ENCODE measurements at regions not wholly inside any gene's neighbourhood (a gene's known extent, or its start where the extent isn't known, plus 50 kb on each side); places are given as distances from the start of the nearest gene placed in this dataset.

DNA sequence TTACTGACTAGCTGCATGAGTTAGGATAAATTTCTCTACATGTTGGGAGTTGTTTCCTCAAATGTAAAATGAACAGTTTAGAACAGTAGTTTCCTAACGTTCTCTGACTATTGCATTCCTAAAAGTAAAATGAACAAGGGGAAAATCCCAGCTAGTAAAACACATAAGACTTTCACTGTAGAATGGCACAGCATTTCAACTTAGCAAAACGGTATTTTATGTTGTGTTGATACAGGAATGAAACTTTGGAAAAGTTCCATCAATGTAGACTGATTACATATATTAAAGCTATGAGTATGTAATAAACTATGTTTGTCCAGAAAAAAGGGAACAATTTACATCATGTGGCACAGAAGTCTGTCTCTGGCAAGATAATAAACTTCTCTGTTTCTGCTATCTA, 297.4 kb upstream of the EPHA3 start (continued):
- TF ChIP-seq, protein P1, sequence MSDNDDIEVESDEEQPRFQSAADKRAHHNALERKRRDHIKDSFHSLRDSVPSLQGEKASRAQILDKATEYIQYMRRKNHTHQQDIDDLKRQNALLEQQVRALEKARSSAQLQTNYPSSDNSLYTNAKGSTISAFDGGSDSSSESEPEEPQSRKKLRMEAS (IDR thresholded peaks at IDR 0.05; ENCODE audit: low read depth), result no peak
- TF ChIP-seq, protein P2, sequence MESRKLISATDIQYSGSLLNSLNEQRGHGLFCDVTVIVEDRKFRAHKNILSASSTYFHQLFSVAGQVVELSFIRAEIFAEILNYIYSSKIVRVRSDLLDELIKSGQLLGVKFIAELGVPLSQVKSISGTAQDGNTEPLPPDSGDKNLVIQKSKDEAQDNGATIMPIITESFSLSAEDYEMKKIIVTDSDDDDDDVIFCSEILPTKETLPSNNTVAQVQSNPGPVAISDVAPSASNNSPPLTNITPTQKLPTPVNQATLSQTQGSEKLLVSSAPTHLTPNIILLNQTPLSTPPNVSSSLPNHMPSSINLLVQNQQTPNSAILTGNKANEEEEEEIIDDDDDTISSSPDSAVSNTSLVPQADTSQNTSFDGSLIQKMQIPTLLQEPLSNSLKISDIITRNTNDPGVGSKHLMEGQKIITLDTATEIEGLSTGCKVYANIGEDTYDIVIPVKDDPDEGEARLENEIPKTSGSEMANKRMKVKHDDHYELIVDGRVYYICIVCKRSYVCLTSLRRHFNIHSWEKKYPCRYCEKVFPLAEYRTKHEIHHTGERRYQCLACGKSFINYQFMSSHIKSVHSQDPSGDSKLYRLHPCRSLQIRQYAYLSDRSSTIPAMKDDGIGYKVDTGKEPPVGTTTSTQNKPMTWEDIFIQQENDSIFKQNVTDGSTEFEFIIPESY (IDR thresholded peaks at IDR 0.05; ENCODE audit: borderline replicate concordance, low read depth), result no peak
- no peak for TF ChIP-seq EP300 (IDR thresholded peaks at IDR 0.05; ENCODE audit: borderline replicate concordance in 1 of 2, low read depth in 1 of 2, low read length in 1 of 2)

DNA sequence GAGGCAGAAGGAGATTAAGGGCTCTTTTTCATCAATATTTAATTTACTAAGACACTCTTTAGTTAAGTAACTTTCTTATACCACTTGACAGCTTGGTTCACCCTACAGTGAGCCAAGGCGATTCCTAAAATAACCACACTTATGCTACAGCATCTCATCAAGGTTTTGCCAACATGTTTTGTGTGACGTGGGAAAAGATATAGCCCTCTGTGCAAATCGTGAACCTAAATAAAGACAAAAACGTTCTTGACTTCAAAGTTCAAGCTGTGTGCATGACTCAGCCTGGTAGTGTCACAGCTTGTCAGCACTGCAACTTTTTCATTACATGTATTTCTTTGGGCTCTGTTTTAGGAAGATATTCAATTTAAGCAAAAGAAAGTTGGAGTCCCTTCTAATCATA, 297.0 kb upstream of the EPHA3 start:
- H3K4me1 ChIP-seq (ENCODE audit: control insufficient read depth in 1 of 2, insufficient read depth in 2 of 2, low read depth in 1 of 2, low read length in 1 of 2), result no peaks in the 10 kb centered on the region; a peak in 1 of 4 replicates
- POLR2A ChIA-PET, result no interaction called here
- no peak for DNase-seq
- TF ChIP-seq, protein P3, sequence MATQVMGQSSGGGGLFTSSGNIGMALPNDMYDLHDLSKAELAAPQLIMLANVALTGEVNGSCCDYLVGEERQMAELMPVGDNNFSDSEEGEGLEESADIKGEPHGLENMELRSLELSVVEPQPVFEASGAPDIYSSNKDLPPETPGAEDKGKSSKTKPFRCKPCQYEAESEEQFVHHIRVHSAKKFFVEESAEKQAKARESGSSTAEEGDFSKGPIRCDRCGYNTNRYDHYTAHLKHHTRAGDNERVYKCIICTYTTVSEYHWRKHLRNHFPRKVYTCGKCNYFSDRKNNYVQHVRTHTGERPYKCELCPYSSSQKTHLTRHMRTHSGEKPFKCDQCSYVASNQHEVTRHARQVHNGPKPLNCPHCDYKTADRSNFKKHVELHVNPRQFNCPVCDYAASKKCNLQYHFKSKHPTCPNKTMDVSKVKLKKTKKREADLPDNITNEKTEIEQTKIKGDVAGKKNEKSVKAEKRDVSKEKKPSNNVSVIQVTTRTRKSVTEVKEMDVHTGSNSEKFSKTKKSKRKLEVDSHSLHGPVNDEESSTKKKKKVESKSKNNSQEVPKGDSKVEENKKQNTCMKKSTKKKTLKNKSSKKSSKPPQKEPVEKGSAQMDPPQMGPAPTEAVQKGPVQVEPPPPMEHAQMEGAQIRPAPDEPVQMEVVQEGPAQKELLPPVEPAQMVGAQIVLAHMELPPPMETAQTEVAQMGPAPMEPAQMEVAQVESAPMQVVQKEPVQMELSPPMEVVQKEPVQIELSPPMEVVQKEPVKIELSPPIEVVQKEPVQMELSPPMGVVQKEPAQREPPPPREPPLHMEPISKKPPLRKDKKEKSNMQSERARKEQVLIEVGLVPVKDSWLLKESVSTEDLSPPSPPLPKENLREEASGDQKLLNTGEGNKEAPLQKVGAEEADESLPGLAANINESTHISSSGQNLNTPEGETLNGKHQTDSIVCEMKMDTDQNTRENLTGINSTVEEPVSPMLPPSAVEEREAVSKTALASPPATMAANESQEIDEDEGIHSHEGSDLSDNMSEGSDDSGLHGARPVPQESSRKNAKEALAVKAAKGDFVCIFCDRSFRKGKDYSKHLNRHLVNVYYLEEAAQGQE (IDR thresholded peaks at IDR 0.05; ENCODE audit: low read depth, low read length), result no peak
- TF ChIP-seq, protein P2 (IDR thresholded peaks at IDR 0.05; ENCODE audit: borderline replicate concordance, low read depth), result no peak
- TF ChIP-seq NFIC (IDR thresholded peaks at IDR 0.05; ENCODE audit: borderline replicate concordance), result no peak
- no peak for TF ChIP-seq RXRA (IDR thresholded peaks at IDR 0.05; ENCODE audit: borderline replicate concordance, low read depth)
- no peak for TF ChIP-seq RFX5 (IDR thresholded peaks at IDR 0.05; ENCODE audit: low read length)
- H2AFZ ChIP-seq (ENCODE audit: low read depth), result no peak overlapping the region
- no peaks in the 10 kb centered on the region for H3K36me3 ChIP-seq (replicated peaks in 1 of 2; ENCODE audit: control insufficient read depth in 1 of 2, insufficient read depth in 2 of 2, low read length in 1 of 2)
- H3K79me2 ChIP-seq (ENCODE audit: insufficient read depth), result no peaks in the 10 kb centered on the region
- WGBS (ENCODE audit: low lambda C conversion rate), result 0% methylated on average over 4 of the region's 4 CpGs
- H3K27ac ChIP-seq (ENCODE audit: low read depth in 2 of 2, low read length in 1 of 2), result no peak overlapping the region
- H4K20me1 ChIP-seq (ENCODE audit: insufficient read depth), result no peaks in the 10 kb centered on the region
- peaks cover 4% of the 10 kb centered on the region for H3F3A ChIP-seq (replicated peaks; ENCODE audit: insufficient read depth)
- no peak overlapping the region for H3K4me3 ChIP-seq (ENCODE audit: low read depth in 2 of 2, low read length in 1 of 2)
- H3K9ac ChIP-seq, result no peak overlapping the region
- H3K27me3 ChIP-seq (ENCODE audit: insufficient read depth), result no peaks in the 10 kb centered on the region
- no peaks in the 10 kb centered on the region for H3K9me2 ChIP-seq
- no peak overlapping the region for H3K4me2 ChIP-seq
- CTCF ChIA-PET, result no interaction called here
- no peaks in the 10 kb centered on the region for H3K9me3 ChIP-seq
